Mesodermal cell (in vitro differentiated cells): ENCODE measurements at regions not wholly inside any gene's neighbourhood (a gene's known extent, or its start where the extent isn't known, plus 50 kb on each side); places are given as distances from the start of the nearest gene placed in this dataset.

Source experiments
- H3K27ac ChIP-seq: 2 replicates; pipeline ENCODE4 v1.7.0; 2013; ENCODE audit warnings: mild to moderate bottlenecking, low read depth, low read length, moderate library complexity; ENCODE audit not compliant: severe bottlenecking
- H3K36me3 ChIP-seq: 2 replicates; pipeline ENCODE4 v1.7.1; 2013; ENCODE audit warnings: mild to moderate bottlenecking, low read length, moderate library complexity; ENCODE audit not compliant: control insufficient read depth, insufficient read depth
- H3K4me1 ChIP-seq: one replicate; pipeline ENCODE4 v1.7.1; 2013; ENCODE audit warnings: mild to moderate bottlenecking, low read length; ENCODE audit not compliant: insufficient read depth, control insufficient read depth, poor library complexity, severe bottlenecking
- H3K4me3 ChIP-seq: 2 replicates; pipeline ENCODE4 v1.7.0; 2013; ENCODE audit warnings: low read length, control low read depth, mild to moderate bottlenecking; ENCODE audit not compliant: insufficient read depth, poor library complexity, severe bottlenecking; ENCODE audit errors: extremely low read depth
- H3K9me3 ChIP-seq: 2 replicates; pipeline ENCODE4 v1.7.1; 2013; ENCODE audit warnings: mild to moderate bottlenecking, low read length, moderate library complexity; ENCODE audit not compliant: control insufficient read depth
- WGBS, 2 experiments: methylation state at CpG; one replicate each; pipeline ENCODE4 v1.1.5; 2013; ENCODE audit warnings: missing lambda C conversion rate in 2 of 2; ENCODE audit not compliant: insufficient coverage in 2 of 2; 5-methylcytosine and 5-hydroxymethylcytosine counted together

- H3K27ac ChIP-seq: no peak overlapping the region
- no peaks in the 10 kb centered on the region for H3K4me1 ChIP-seq
- WGBS, 2 experiments: 91 to 100% methylated on average over 2 of the region's 2 CpGs
- H3K36me3 ChIP-seq: no peaks in the 10 kb centered on the region
- H3K4me3 ChIP-seq: no peak overlapping the region
- no peaks in the 10 kb centered on the region for H3K9me3 ChIP-seq
Observed at GRCh38 chr3:21094686-21095085, 656.3 kb downstream of the ZNF385D start.

GRCh38 chr3:21073561-21073960 lies 677.4 kb downstream of the ZNF385D start:
- Histone ChIP-seq H3K4me3 (no peak overlapping the region), H3K36me3 (no peaks in the 10 kb centered on the region), H3K9me3 (no peaks in the 10 kb centered on the region), H3K4me1 (no peaks in the 10 kb centered on the region), H3K27ac (no peak overlapping the region)
- WGBS, 2 experiments: no CpG with 5 or more reads among the region's 1 CpG

- Histone ChIP-seq H3K4me1 (no peaks in the 10 kb centered on the region), H3K9me3 (no peaks in the 10 kb centered on the region), H3K27ac (no peak overlapping the region), H3K4me3 (no peak overlapping the region), H3K36me3 (no peaks in the 10 kb centered on the region)
- WGBS, 2 experiments: 17 to 43% methylated on average over 1 of the region's 3 CpGs
Observed at GRCh38 chr3:21067031-21067813, 683.8 kb downstream of the ZNF385D start.

GRCh38 chr3:21062831-21063294 lies 688.1 kb downstream of the ZNF385D start:
- Histone ChIP-seq H3K9me3 (no peaks in the 10 kb centered on the region), H3K4me1 (no peaks in the 10 kb centered on the region), H3K27ac (peak overlapping the region; percentile 36), H3K36me3 (no peaks in the 10 kb centered on the region), H3K4me3 (no peak overlapping the region)
- 86% methylated on average over 1 of the region's 4 CpGs; no CpG with 5 or more reads in 1 of the 2 experiments for WGBS, 2 experiments

GRCh38 chr3:21059404-21059803 lies 691.6 kb downstream of the ZNF385D start:
- Histone ChIP-seq H3K4me1 (no peaks in the 10 kb centered on the region), H3K27ac (no peak overlapping the region), H3K4me3 (no peak overlapping the region), H3K36me3 (no peaks in the 10 kb centered on the region), H3K9me3 (no peaks in the 10 kb centered on the region)
- 73 to 87% methylated on average over 2 to 3 of the region's 3 CpGs for WGBS, 2 experiments

GRCh38 chr3:21056293-21056692 lies 694.7 kb downstream of the ZNF385D start:
- Histone ChIP-seq H3K4me3 (no peak overlapping the region), H3K9me3 (no peaks in the 10 kb centered on the region), H3K4me1 (no peaks in the 10 kb centered on the region), H3K36me3 (no peaks in the 10 kb centered on the region), H3K27ac (no peak overlapping the region)
- WGBS, 2 experiments: 100% methylated on average over 1 of the region's 1 CpG; no CpG with 5 or more reads in 1 of the 2 experiments

GRCh38 chr3:21055015-21055414 lies 696.0 kb downstream of the ZNF385D start:
- Histone ChIP-seq H3K27ac (no peak overlapping the region), H3K4me3 (no peak overlapping the region), H3K36me3 (no peaks in the 10 kb centered on the region), H3K9me3 (no peaks in the 10 kb centered on the region), H3K4me1 (no peaks in the 10 kb centered on the region)

GRCh38 chr3:21054064-21054463 lies 696.9 kb downstream of the ZNF385D start:
- Histone ChIP-seq H3K27ac (no peak overlapping the region), H3K4me3 (no peak overlapping the region)
- 93 to 95% methylated on average over 3 of the region's 3 CpGs for WGBS, 2 experiments

GRCh38 chr3:21049334-21050062 lies 701.5 kb downstream of the ZNF385D start:
- Histone ChIP-seq H3K4me1 (no peaks in the 10 kb centered on the region), H3K27ac (no peak overlapping the region), H3K4me3 (no peak overlapping the region), H3K9me3 (no peaks in the 10 kb centered on the region), H3K36me3 (no peaks in the 10 kb centered on the region)
- WGBS, 2 experiments: 83 to 100% methylated on average over 1 to 3 of the region's 7 CpGs

More at GRCh38 chr3:21054064-21054463, 696.9 kb downstream of the ZNF385D start:
- no peaks in the 10 kb centered on the region for H3K36me3 ChIP-seq
- H3K9me3 ChIP-seq: no peaks in the 10 kb centered on the region
- H3K4me1 ChIP-seq: no peaks in the 10 kb centered on the region

- no peaks in the 10 kb centered on the region for H3K36me3 ChIP-seq
- no peak overlapping the region for H3K4me3 ChIP-seq
- no peaks in the 10 kb centered on the region for H3K4me1 ChIP-seq
- H3K27ac ChIP-seq: no peak overlapping the region
- no CpG with 5 or more reads among the region's 1 CpG for WGBS, 2 experiments
- H3K9me3 ChIP-seq: no peaks in the 10 kb centered on the region
Observed at GRCh38 chr3:21043139-21043538, 707.9 kb downstream of the ZNF385D start.

- 89 to 100% methylated on average over 3 to 6 of the region's 9 CpGs for WGBS, 2 experiments
- H3K4me3 ChIP-seq: no peak overlapping the region
- no peak overlapping the region for H3K27ac ChIP-seq
- H3K4me1 ChIP-seq: no peaks in the 10 kb centered on the region
- no peaks in the 10 kb centered on the region for H3K9me3 ChIP-seq
- no peaks in the 10 kb centered on the region for H3K36me3 ChIP-seq
Observed at GRCh38 chr3:21042184-21042583, 708.8 kb downstream of the ZNF385D start.
